T-helper 2 cell (primary cell): ENCODE measurements at regions not wholly inside any gene's neighbourhood (a gene's known extent, or its start where the extent isn't known, plus 50 kb on each side); places are given as distances from the start of the nearest gene placed in this dataset.

ENCODE experiments used
- DNase-seq, 5 experiments: peaks; one replicate each; pipeline versions ENCODE4 v3.0.0 to v3.0.0-alpha.2; 2012 to 2022

GRCh38 chr16:54616610-54617009 is 314.1 kb upstream of the IRX5 start:
- no peak for DNase-seq

GRCh38 chr16:54605536-54606066 is 319.0 kb upstream of the IRX3 start:
- DNase-seq: no peak

GRCh38 chr16:54602666-54603065 is 316.1 kb upstream of the IRX3 start:
- no peak for DNase-seq

DNA sequence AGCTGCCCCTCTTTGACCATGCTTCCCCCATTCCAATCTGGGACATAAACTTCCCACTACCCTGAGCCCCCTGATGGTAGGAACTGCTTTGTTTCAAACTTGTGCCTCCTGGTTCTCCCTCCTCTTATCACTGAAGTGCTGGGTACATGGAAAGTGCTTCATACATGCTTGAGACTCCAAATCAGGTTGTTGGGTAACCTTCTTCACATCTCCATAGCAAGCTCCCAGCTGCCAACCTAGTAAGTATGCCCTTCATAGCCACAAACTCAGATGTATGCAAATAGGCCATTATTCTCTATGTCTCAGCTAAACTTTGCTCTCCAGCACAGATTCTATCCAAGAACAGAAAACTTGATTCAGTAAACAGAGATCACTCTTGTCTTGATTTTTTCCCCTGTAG is 310.6 kb upstream of the IRX3 start:
- DNase-seq: no peak

DNA sequence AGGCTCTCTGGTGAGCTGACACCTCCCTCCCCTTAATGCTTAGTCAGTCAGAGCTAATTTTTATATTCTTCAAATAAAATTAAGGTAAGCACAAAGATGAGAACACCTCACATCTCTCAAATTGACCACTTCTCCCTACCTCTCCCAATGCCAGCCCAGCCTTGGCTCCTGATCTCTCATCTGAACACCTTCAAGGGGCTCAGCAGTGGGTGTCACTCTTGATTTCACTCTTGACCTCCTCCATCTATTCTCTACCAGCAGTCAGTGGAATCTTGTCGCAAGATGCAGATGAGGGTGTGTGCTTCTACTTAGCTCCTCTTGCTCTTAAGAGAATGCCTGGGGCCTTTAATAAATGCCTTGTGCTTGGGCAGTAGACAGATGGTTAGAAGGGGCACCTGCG is 309.0 kb upstream of the IRX3 start:
- DNase-seq: no peak

DNA sequence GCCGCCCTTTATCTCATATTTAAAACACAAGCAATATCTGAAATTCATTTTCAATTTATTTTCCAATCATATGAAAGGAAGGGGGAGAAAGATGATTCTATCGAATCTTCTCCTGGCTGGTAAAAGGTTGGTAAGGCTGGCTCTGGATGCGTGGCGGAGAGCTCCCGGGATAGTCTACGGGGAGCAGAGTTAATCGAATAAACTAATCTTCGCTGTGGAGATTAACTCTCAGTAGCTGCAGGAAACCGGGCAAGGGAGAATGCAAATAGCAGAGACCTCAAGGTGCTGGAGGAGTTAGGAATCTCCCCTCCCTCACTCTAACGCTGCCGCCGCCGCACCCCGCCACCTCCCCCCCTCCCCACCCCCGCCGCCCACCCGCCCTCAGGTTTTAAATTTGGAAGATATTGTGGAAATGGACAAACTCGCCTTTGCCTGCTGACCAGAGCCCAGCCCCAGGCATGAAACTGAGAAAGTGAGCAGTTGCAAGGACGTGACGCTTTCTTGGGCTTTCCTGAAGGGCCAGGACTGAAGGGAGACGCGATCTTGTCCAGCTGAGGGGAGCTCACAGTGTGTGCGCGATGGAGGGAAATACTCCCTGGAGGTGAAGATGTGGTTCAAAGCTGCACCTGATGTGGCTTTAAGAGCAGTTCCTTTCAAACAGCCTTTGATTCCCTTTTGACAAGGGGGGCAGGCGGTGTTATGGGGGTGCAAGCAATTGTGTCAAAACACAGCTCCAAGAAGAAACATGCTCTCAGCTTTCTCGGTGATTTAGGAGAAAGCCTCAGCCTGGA is 308.2 kb upstream of the IRX3 start:
- DNase-seq: no peak

GRCh38 chr16:54591816-54592246 is 305.2 kb upstream of the IRX3 start:
- DNase-seq: no peak

DNA sequence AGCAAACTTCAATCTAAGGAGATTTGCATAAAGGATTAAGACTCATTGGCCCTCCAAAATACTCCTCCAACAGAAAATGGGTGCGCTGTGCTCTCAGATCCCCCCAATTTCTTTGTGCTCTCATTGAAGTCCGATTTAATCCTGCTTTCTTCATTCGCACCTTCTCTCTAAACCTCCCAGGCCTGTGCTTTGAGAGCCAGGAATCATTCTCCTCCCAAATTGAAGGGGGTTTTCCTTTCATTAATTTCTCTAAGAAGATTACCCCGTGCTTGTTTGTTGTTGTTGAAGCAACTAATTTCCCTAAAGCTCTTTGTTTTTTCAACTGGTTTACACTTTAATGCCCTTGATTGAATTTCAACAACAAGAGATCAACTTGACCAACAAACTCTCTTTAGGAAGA is 304.2 kb upstream of the IRX3 start:
- no peak for DNase-seq

DNA sequence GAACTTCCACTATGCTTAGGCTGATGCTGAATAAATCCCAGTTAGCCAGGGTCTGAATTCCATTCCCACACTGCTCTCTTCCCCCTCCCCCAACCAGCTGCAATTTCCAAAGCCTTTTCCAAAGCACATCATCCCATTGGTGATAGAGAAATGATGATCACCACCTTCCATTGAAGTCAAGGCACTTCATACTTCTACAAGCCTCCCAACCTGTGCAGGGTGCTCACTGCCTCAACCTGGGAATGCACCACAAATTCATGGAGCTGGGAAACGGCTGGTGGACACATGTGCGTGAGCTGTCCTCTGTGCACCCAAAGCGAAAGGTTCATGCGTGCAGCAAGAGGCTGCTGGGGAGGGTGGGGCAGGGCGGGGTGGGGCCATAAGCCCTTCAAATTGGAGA is 302.7 kb upstream of the IRX3 start:
- DNase-seq: no peak

DNA sequence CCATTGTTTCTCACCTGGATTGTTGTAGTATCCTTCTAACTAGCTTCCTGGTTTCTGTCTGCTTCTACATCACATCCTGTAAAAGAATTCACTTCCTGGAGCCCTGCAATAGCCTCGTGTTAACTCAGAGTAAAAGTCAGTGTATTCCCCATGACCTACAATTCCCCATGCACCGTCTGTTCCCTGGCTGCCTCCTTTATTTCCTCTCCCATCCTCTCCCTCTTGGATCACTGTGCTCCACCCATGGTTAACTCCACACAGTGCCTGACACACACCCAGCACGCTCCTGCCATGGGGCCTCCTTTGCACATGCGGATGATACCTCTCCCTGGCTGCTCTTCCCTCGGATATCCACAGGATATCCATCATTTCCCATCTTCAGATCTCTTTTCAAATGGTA is 301.4 kb upstream of the IRX3 start:
- DNase-seq: no peak

DNA sequence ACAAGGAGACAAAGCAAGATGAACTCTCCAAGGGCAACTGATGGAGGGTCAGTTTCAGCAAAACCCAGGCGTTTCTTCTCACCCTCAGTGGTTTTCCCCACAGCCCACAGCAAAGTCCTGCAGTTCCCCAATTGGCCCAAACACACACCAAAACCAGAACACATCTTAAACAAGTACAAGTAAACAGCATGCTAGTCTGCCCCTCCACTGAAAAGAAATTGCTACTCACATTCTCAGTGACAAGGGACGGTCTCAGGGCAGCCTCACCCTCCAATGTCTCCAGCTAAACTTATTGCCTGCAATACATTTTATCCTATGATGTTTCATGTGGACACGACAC is 300.6 kb upstream of the IRX3 start:
- DNase-seq: no peak

DNA sequence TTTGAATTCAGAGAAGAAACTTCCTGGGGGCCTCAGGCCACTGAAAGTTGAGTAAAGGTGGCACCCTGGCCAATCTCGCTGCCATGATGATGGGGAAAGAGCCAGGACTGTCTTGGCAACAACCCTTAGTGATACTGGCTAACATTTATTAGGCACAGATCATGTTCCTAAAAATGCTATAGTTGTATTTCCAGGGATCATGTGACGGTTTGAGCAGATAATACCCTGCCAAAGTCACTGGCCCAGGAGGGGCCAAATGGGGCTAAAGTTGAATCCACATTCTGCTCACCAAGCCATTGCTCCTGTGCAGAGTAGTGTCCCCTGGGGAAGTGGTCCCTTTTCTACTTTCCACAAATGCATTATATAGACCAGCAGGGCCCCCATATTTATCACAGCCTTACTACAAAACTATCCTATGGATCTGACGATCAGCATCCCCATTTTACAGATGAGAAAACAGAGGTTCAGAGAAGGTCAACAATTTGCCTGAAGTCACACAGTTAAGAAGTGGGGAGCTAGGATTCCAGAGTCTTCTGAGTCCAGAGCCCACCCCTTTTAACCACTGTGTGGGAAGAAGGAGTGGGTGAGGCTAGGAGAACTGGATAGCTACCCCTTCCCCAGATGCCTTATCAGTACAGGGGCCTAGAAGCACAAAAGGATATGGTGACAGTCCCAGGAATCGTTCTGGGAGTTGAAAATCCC is 300.0 kb upstream of the IRX3 start:
- no peak for DNase-seq

GRCh38 chr16:54585998-54586340 is 299.4 kb upstream of the IRX3 start:
- DNase-seq: no peak

GRCh38 chr16:54585094-54585997 is 298.8 kb upstream of the IRX3 start:
- DNase-seq: no peak

- DNase-seq: no peak
Measured at GRCh38 chr16:54584121-54584520, 297.5 kb upstream of the IRX3 start.

DNA sequence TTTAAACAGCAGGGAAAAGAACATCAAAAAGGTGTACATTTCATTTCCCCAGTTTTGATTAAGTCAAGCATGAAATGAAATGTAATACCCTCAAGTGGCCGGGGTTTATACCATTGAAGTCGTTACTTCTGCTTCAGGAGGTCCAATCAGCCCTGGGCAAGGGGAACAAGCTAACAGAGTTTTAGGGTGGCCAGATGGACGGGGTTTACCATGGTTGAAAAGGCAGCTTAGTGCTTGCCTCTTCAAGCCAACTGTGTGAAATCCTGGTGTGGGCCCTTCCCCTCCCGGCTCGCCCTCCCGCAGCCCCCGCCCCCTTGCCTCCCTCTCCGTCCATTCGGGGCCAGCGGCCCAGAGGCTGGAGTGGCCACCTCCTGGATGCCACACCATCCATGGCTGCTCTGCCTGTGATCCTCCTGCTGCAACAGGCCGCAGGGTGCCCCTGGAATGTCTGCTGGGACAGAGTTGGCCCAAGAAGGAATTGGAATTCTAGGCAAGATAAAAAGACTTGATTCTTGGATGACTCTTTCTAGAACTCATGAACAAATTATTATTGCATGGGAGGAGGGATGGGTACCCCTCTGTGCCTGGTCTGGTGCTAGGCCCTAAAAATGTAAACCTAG is 296.2 kb upstream of the IRX3 start:
- DNase-seq: no peak

GRCh38 chr16:54579106-54579728 is 292.6 kb upstream of the IRX3 start:
- DNase-seq: no peak

DNA sequence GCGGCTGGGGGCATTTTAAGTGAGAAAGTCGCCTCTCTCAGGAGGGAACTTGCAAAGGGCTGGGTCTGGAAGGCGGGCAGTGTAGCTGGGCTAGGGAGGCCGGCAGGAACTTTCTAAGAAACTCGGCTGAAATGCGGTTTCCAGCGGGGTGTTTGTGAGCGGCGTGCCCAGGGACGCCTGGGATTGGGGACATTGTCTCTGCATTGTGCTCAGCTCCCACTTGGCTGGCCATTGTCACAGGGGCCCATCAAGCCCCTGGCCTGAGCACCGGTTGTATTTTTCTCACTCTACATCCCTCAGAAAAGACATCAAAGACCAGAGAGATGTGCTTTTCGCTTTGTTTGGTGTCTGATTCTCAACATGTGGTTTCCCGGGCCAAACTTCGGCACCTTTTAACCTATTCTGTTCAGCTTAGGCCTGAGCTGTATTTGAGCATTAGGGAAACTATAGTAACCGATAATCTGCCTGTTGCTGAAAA is 291.1 kb upstream of the IRX3 start:
- DNase-seq: no peak

- no peak for DNase-seq
Measured at GRCh38 chr16:54576785-54577184, 290.2 kb upstream of the IRX3 start.

- no peak for DNase-seq
Measured at GRCh38 chr16:54568906-54569807, 282.6 kb upstream of the IRX3 start.

GRCh38 chr16:54564841-54565240 is 278.3 kb upstream of the IRX3 start:
- DNase-seq: no peak
